Kidney (tissue), 13 donors: ENCODE measurements at regions not wholly inside any gene's neighbourhood (a gene's known extent, or its start where the extent isn't known, plus 50 kb on each side); places are given as distances from the start of the nearest gene placed in this dataset.

Experiments used
- DNase-seq, 5 donors: peaks; one replicate each; pipeline ENCODE4 v3.0.0-alpha.2; 2013 to 2020
- FAIRE-seq: peaks from 2 replicates; lab custom pipeline; 2012; peaks lifted over from hg19 to GRCh38; lab: Jason Lieb, UNC
- H3K27ac ChIP-seq, 2 donors: one replicate each; pipeline ENCODE4 v1.7.0; 2013; ENCODE audit warnings: low read depth in 2 of 2, low read length in 2 of 2, inconsistent platforms in 1 of 2
- H3K27me3 ChIP-seq: one replicate; pipeline ENCODE4 v1.7.1; 2013; ENCODE audit warnings: low read length, inconsistent platforms; ENCODE audit not compliant: control insufficient read depth, insufficient read depth
- H3K36me3 ChIP-seq, 3 donors: one replicate each; pipeline versions ENCODE4 v1.7.0 to v1.7.1; 2013; ENCODE audit warnings: low read length in 3 of 3, control low read depth in 1 of 3, inconsistent platforms in 1 of 3; ENCODE audit not compliant: insufficient read depth in 3 of 3, control insufficient read depth in 2 of 3
- H3K4me1 ChIP-seq, 3 donors: one replicate each; pipeline versions ENCODE4 v1.7.0 to v1.7.1; 2013; ENCODE audit warnings: low read length in 3 of 3, inconsistent platforms in 1 of 3, low read depth in 1 of 3; ENCODE audit not compliant: control insufficient read depth in 2 of 3, insufficient read depth in 2 of 3
- H3K4me3 ChIP-seq, 3 donors: one replicate each; pipeline versions ENCODE4 v1.7.0 to v1.8.1; 2013; ENCODE audit warnings: low read length in 3 of 3, control low read depth in 1 of 3, inconsistent platforms in 1 of 3
- H3K9ac ChIP-seq, 3 donors: one replicate each; pipeline versions ENCODE4 v1.7.0 to v1.7.1; 2013; ENCODE audit warnings: low read length in 3 of 3, control low read depth in 1 of 3, inconsistent platforms in 1 of 3
- H3K9me3 ChIP-seq, 3 donors: one replicate each; pipeline versions ENCODE4 v1.7.0 to v1.7.1; 2013; ENCODE audit warnings: low read length in 3 of 3, control low read depth in 1 of 3, inconsistent platforms in 1 of 3; ENCODE audit not compliant: control insufficient read depth in 2 of 3, insufficient read depth in 1 of 3
- CTCF ChIP-seq: IDR thresholded peaks from 3 replicates; pipeline ENCODE4 v1.5.1; 2012; ENCODE audit warnings: mild to moderate bottlenecking, moderate library complexity, borderline replicate concordance; ENCODE audit not compliant: insufficient read depth; ENCODE audit errors: extremely low read depth
- intact Hi-C: fragments of 100-400 bp; cut with DNase I; formaldehyde crosslinking; loops from one replicate; pipeline ENCODE4 v1.11.1; 2022
- donor health status: control.
- donor health status: control.
- donor health status: control.
- donor health status: control.
- donor health status: control.
- donor health status: DM: yes; HTN: yes; CAD: no.
- donor health status: Normal renal cell carcinoma (clear cell type).

GRCh38 chr3:194748225-194748624 lies 62.5 kb downstream of the FAM43A start:
- TF ChIP-seq CTCF = no peak
- intact Hi-C loops = no loop called here
- FAIRE-seq = no peak
- Histone ChIP-seq H3K36me3 (no peaks in the 10 kb centered on the region), H3K27me3 (no peaks in the 10 kb centered on the region), H3K9ac (no peak overlapping the region), H3K9me3 (no peaks in the 10 kb centered on the region), H3K27ac (no peak overlapping the region), H3K4me1 (peaks cover 0 to 2% (median 0%) of the 10 kb centered on the region in 3 donors), H3K4me3 (no peak overlapping the region)
- peak in 1 of 5 donors; percentile 46 for DNase-seq

- no peak for TF ChIP-seq CTCF
- no peak overlapping the region for H3K4me3 ChIP-seq
- peaks cover 0 to 2% (median 0%) of the 10 kb centered on the region in 3 donors for H3K4me1 ChIP-seq
- DNase-seq = peak in 4 of 5 donors; percentile 51 to 65 (median 56)
- H3K36me3 ChIP-seq = no peaks in the 10 kb centered on the region
- no peaks in the 10 kb centered on the region for H3K9me3 ChIP-seq
- no peaks in the 10 kb centered on the region for H3K27me3 ChIP-seq
- intact Hi-C loops = no loop called here
- FAIRE-seq = no peak
- H3K27ac ChIP-seq = no peak overlapping the region
- no peak overlapping the region for H3K9ac ChIP-seq
Observed at GRCh38 chr3:194749631-194750490, 64.2 kb downstream of the FAM43A start.

GRCh38 chr3:194750491-194750828 lies 64.8 kb downstream of the FAM43A start:
- H3K27me3 ChIP-seq = no peaks in the 10 kb centered on the region
- no peak for TF ChIP-seq CTCF
- no peak overlapping the region for H3K9ac ChIP-seq
- no peak overlapping the region for H3K27ac ChIP-seq
- intact Hi-C loops = no loop called here
- no peaks in the 10 kb centered on the region for H3K9me3 ChIP-seq
- H3K4me3 ChIP-seq = no peak overlapping the region
- no peaks in the 10 kb centered on the region for H3K36me3 ChIP-seq
- peaks cover 0 to 2% (median 0%) of the 10 kb centered on the region in 3 donors for H3K4me1 ChIP-seq
- peak in 4 of 5 donors; percentile 80 to 89 (median 85) for DNase-seq
- no peak for FAIRE-seq
